Activated T-cell treated with anti-CD3 and anti-CD28 coated beads, Interleukin-2, amount 50 U/mL, for 1 hour (primary cell): ENCODE measurements at regions not wholly inside any gene's neighbourhood (a gene's known extent, or its start where the extent isn't known, plus 50 kb on each side); places are given as distances from the start of the nearest gene placed in this dataset.

ENCODE experiments used
- DNase-seq: peaks from one replicate; pipeline ENCODE4 v3.0.0-alpha.2; 2020

- no peak for DNase-seq
Measured at GRCh38 chr2:2890246-2890645, 487.4 kb downstream of the EIPR1 start.

- no peak for DNase-seq
Measured at GRCh38 chr2:2889646-2890045, 488.0 kb downstream of the EIPR1 start.

- no peak for DNase-seq
Measured at GRCh38 chr2:2889141-2889540, 488.5 kb downstream of the EIPR1 start.

- no peak for DNase-seq
Measured at GRCh38 chr2:2887772-2888387, 489.7 kb downstream of the EIPR1 start.

- DNase-seq, result no peak
Measured at GRCh38 chr2:2886922-2887321, 490.7 kb downstream of the EIPR1 start.

GRCh38 chr2:2881499-2881898 is 496.1 kb downstream of the EIPR1 start:
- DNase-seq, result no peak

GRCh38 chr2:2880938-2881337 is 496.7 kb downstream of the EIPR1 start:
- no peak for DNase-seq

GRCh38 chr2:2879781-2880180 is 497.8 kb downstream of the EIPR1 start:
- DNase-seq, result no peak

GRCh38 chr2:2879071-2879470 is 498.5 kb downstream of the EIPR1 start:
- DNase-seq, result no peak

- no peak for DNase-seq
Measured at GRCh38 chr2:2877427-2877826, 500.2 kb downstream of the EIPR1 start.

GRCh38 chr2:2876331-2877221 is 501.0 kb downstream of the EIPR1 start:
- no peak for DNase-seq

- no peak for DNase-seq
Measured at GRCh38 chr2:2875831-2876230, 501.8 kb downstream of the EIPR1 start.

- DNase-seq, result no peak
Measured at GRCh38 chr2:2875296-2875695, 502.3 kb downstream of the EIPR1 start.

- DNase-seq, result no peak
Measured at GRCh38 chr2:2874805-2875204, 502.8 kb downstream of the EIPR1 start.

GRCh38 chr2:2874341-2874740 is 503.3 kb downstream of the EIPR1 start:
- no peak for DNase-seq

- no peak for DNase-seq
Measured at GRCh38 chr2:2873450-2873811, 504.2 kb downstream of the EIPR1 start.

- no peak for DNase-seq
Measured at GRCh38 chr2:2872713-2873449, 504.7 kb downstream of the EIPR1 start.

GRCh38 chr2:2872309-2872617 is 505.4 kb downstream of the EIPR1 start:
- no peak for DNase-seq

GRCh38 chr2:2871480-2872308 is 505.9 kb downstream of the EIPR1 start:
- no peak for DNase-seq

GRCh38 chr2:2870106-2870505 is 507.5 kb downstream of the EIPR1 start:
- no peak for DNase-seq

GRCh38 chr2:2869553-2869952 is 508.1 kb downstream of the EIPR1 start:
- DNase-seq, result no peak

- no peak for DNase-seq
Measured at GRCh38 chr2:2868085-2868484, 509.5 kb downstream of the EIPR1 start.

- no peak for DNase-seq
Measured at GRCh38 chr2:2867397-2867979, 510.1 kb downstream of the EIPR1 start.
